GM23338 (cell line): ENCODE measurements at regions not wholly inside any gene's neighbourhood (a gene's known extent, or its start where the extent isn't known, plus 50 kb on each side); places are given as distances from the start of the nearest gene placed in this dataset.

Experiments used
- ATAC-seq: fragments of 200-7000 bp; cut with Tn5 transposase; 3 replicates; pipeline ENCODE4 v1.9.1; 2020
- DNase-seq: peaks from one replicate; pipeline ENCODE4 v3.0.0-alpha.2; 2015; ENCODE audit warnings: low spot score
- H2AFZ ChIP-seq: fragments of 200-600 bp; sonication (generic); 2 replicates; pipeline ENCODE4 v1.8.0; 2016; ENCODE audit warnings: antibody characterized with exemption, mild to moderate bottlenecking, moderate library complexity
- H3F3A ChIP-seq: fragments of 200-600 bp; sonication (generic); replicated peaks from 2 replicates; pipeline ENCODE4 v1.8.0; 2017; ENCODE audit warnings: antibody characterized with exemption, mixed run types, low read depth
- H3K27ac ChIP-seq: fragments of 200-600 bp; sonication (generic); 2 replicates; pipeline ENCODE4 v1.6.1; 2016; ENCODE audit warnings: low read depth
- H3K27me3 ChIP-seq: fragments of 200-600 bp; sonication (generic); 2 replicates; pipeline ENCODE4 v1.8.0; 2016; ENCODE audit warnings: mild to moderate bottlenecking, mixed run types, moderate library complexity; ENCODE audit not compliant: insufficient read depth
- H3K36me3 ChIP-seq: fragments of 200-600 bp; sonication (generic); 2 replicates; pipeline ENCODE4 v1.8.0; 2016; ENCODE audit warnings: mild to moderate bottlenecking; ENCODE audit not compliant: insufficient read depth
- H3K4me1 ChIP-seq: fragments of 200-600 bp; sonication (generic); 2 replicates; pipeline ENCODE4 v1.8.0; 2016; ENCODE audit warnings: mild to moderate bottlenecking, moderate library complexity; ENCODE audit not compliant: insufficient read depth
- H3K4me2 ChIP-seq: fragments of 200-600 bp; sonication (generic); 2 replicates; pipeline ENCODE4 v1.7.1; 2017; ENCODE audit warnings: mixed run types
- H3K4me3 ChIP-seq: fragments of 200-600 bp; sonication (generic); 2 replicates; pipeline ENCODE4 v1.6.1; 2016; ENCODE audit warnings: mixed run types
- H3K79me2 ChIP-seq: fragments of 200-600 bp; sonication (generic); replicated peaks from 2 replicates; pipeline ENCODE4 v1.8.0; 2017; ENCODE audit warnings: mild to moderate bottlenecking; ENCODE audit not compliant: insufficient read depth
- H3K9me2 ChIP-seq: fragments of 200-600 bp; sonication (generic); 2 replicates; pipeline ENCODE4 v1.8.0; 2017; ENCODE audit not compliant: insufficient read depth
- H4K20me1 ChIP-seq: fragments of 200-600 bp; sonication (generic); replicated peaks from 2 replicates; pipeline ENCODE4 v1.8.0; 2017; ENCODE audit warnings: mild to moderate bottlenecking; ENCODE audit not compliant: insufficient read depth
- H3K27ac Mint-ChIP-seq: 2 replicates; pipeline ENCODE4 v1.8.0; 2020; ENCODE audit warnings: inconsistent platforms, mild to moderate bottlenecking, moderate library complexity, mixed read lengths
- H3K27me3 Mint-ChIP-seq: 3 replicates; pipeline ENCODE4 v1.8.0; 2022; ENCODE audit warnings: low read depth, mild to moderate bottlenecking, moderate library complexity, mixed read lengths, inconsistent platforms; ENCODE audit not compliant: insufficient read depth, poor library complexity
- H3K36me3 Mint-ChIP-seq: 3 replicates; pipeline ENCODE4 v1.8.0; 2021; ENCODE audit warnings: low read depth, mild to moderate bottlenecking, inconsistent platforms, moderate library complexity, mixed read lengths
- H3K4me1 Mint-ChIP-seq: 3 replicates; pipeline ENCODE4 v1.8.0; 2020; ENCODE audit warnings: mild to moderate bottlenecking, inconsistent platforms, mixed read lengths
- H3K4me3 Mint-ChIP-seq: 3 replicates; pipeline ENCODE4 v1.8.0; 2021; ENCODE audit warnings: moderate library complexity, mild to moderate bottlenecking, inconsistent platforms, mixed read lengths
- H3K9me3 Mint-ChIP-seq: 3 replicates; pipeline ENCODE4 v1.8.0; 2020; ENCODE audit warnings: moderate library complexity, mild to moderate bottlenecking, inconsistent platforms, mixed read lengths
- CREB1 ChIP-seq: fragments of 250-450 bp; sonication (Bioruptor Pico); IDR thresholded peaks from 2 replicates; pipeline ENCODE4 v1.5.0; 2020; ENCODE audit warnings: low read depth, mild to moderate bottlenecking, moderate library complexity
- EZH2 ChIP-seq: fragments of 200-600 bp; sonication (generic); IDR thresholded peaks from one replicate; pipeline ENCODE4 v1.8.0; 2017; ENCODE audit warnings: antibody characterized with exemption, mild to moderate bottlenecking, low read depth; ENCODE audit not compliant: unreplicated experiment
- EZH2phosphoT487 ChIP-seq: fragments of 200-600 bp; sonication (generic); IDR thresholded peaks from one replicate; pipeline ENCODE4 v1.8.1; 2018; ENCODE audit warnings: antibody characterized with exemption; ENCODE audit not compliant: unreplicated experiment
- JUNB ChIP-seq: IDR thresholded peaks from one replicate; pipeline ENCODE4 v1.6.1; 2016; ENCODE audit warnings: antibody characterized with exemption; ENCODE audit not compliant: unreplicated experiment
- NANOG ChIP-seq: IDR thresholded peaks from 2 replicates; pipeline ENCODE4 v1.6.1; 2016; ENCODE audit warnings: antibody characterized with exemption, borderline replicate concordance
- POLR2AphosphoS5 ChIP-seq: IDR thresholded peaks from 2 replicates; pipeline ENCODE4 v1.6.1; 2016; ENCODE audit warnings: antibody characterized with exemption, low read depth
- STAT1 ChIP-seq: IDR thresholded peaks from one replicate; pipeline ENCODE4 v1.6.1; 2016; ENCODE audit warnings: antibody characterized with exemption; ENCODE audit not compliant: unreplicated experiment
- ZNF114 ChIP-seq: fragments of 250-450 bp; sonication (Bioruptor Pico); IDR thresholded peaks from 2 replicates; pipeline ENCODE4 v1.5.0; 2020; ENCODE audit warnings: mild to moderate bottlenecking, moderate library complexity
- ZNF331 ChIP-seq: fragments of 250-450 bp; sonication (Bioruptor Pico); IDR thresholded peaks from 2 replicates; pipeline ENCODE4 v1.5.0; 2020; ENCODE audit warnings: low read depth, mild to moderate bottlenecking, moderate library complexity
- TF ChIP-seq, protein P1 (sequence below): IDR thresholded peaks from 2 replicates; pipeline ENCODE4 v1.6.1; 2016; ENCODE audit warnings: antibody characterized with exemption
- TF ChIP-seq, protein P2 (sequence below), 2 experiments: fragments of 200-600 bp in 1 of 2; sonication (generic) in 1 of 2; conservative IDR thresholded peaks; 2 replicates each; pipeline versions ENCODE4 v1.5.1 to v1.6.1; 2016 to 2017; ENCODE audit warnings: antibody characterized with exemption in 2 of 2, low read depth in 2 of 2, mild to moderate bottlenecking in 2 of 2, moderate library complexity in 1 of 2
- TF ChIP-seq, protein P3 (sequence below): fragments of 250-450 bp; sonication (Bioruptor Pico); IDR thresholded peaks from 2 replicates; pipeline ENCODE4 v1.5.0; 2020; ENCODE audit warnings: mild to moderate bottlenecking, moderate library complexity
- TF ChIP-seq, protein P4 (sequence below): IDR thresholded peaks from one replicate; pipeline ENCODE4 v1.6.1; 2018; ENCODE audit warnings: antibody characterized with exemption; ENCODE audit not compliant: unreplicated experiment

DNA sequence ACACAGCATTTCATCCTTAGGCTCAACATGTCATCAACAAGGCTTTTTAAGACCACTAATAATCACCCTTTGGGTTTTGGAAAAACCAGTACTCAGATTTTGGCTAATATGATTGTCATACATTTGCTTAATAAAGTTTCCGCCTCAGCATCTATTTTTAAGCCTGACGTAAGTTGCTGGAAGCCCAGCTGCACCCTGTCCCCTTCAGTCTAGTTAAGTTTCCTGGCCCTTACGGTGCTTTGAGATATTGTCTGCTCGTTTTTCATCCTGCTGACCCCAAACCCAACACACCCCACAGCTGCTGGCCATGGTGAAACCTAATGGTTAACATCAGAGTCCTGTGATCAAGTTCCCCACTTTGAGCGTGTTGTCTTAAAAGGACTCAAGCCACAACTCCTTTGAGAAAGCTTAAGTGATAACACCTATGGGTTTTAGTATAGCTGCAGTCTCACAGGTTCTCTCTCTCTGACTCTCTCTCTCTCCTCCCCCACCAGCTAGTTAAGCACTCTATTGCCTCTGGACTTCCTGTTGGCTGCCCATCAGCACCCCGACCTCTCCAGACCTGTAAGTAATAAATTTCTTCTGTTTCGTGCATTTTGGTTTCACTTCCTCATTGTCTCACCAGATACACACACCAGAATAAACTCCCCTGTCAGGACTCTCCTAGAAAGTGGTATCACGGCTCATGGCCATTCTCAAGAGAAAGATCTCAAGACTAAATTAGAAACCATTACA is 802.0 kb downstream of the C6orf118 start:
- ATAC-seq (no peak), DNase-seq (peak; percentile 1)
- Histone ChIP-seq H3K4me1 (no peaks in the 10 kb centered on the region), H3K4me2 (no peak overlapping the region), H2AFZ (peak overlapping the region; percentile 39), H3K27me3 (no peaks in the 10 kb centered on the region), H3F3A (no peaks in the 10 kb centered on the region), H3K79me2 (no peaks in the 10 kb centered on the region), H3K36me3 (no peaks in the 10 kb centered on the region), H3K9me2 (no peaks in the 10 kb centered on the region; the same call in 1 of the 2 replicates), H4K20me1 (no peaks in the 10 kb centered on the region), H3K4me3 (no peak overlapping the region), H3K27ac (no peak overlapping the region)
- no peak overlapping the region for H3K27ac Mint-ChIP-seq
- no peaks in the 10 kb centered on the region for H3K27me3 Mint-ChIP-seq
- H3K4me1 Mint-ChIP-seq: no peaks in the 10 kb centered on the region
- no peak for TF ChIP-seq CREB1 (CRISPR knock-in tag)
- TF ChIP-seq, protein P1, sequence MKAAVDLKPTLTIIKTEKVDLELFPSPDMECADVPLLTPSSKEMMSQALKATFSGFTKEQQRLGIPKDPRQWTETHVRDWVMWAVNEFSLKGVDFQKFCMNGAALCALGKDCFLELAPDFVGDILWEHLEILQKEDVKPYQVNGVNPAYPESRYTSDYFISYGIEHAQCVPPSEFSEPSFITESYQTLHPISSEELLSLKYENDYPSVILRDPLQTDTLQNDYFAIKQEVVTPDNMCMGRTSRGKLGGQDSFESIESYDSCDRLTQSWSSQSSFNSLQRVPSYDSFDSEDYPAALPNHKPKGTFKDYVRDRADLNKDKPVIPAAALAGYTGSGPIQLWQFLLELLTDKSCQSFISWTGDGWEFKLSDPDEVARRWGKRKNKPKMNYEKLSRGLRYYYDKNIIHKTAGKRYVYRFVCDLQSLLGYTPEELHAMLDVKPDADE: no peak
- no peak for TF ChIP-seq EZH2phosphoT487
- TF ChIP-seq, protein P2, sequence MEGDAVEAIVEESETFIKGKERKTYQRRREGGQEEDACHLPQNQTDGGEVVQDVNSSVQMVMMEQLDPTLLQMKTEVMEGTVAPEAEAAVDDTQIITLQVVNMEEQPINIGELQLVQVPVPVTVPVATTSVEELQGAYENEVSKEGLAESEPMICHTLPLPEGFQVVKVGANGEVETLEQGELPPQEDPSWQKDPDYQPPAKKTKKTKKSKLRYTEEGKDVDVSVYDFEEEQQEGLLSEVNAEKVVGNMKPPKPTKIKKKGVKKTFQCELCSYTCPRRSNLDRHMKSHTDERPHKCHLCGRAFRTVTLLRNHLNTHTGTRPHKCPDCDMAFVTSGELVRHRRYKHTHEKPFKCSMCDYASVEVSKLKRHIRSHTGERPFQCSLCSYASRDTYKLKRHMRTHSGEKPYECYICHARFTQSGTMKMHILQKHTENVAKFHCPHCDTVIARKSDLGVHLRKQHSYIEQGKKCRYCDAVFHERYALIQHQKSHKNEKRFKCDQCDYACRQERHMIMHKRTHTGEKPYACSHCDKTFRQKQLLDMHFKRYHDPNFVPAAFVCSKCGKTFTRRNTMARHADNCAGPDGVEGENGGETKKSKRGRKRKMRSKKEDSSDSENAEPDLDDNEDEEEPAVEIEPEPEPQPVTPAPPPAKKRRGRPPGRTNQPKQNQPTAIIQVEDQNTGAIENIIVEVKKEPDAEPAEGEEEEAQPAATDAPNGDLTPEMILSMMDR (conservative IDR thresholded peaks at IDR 0.05; ENCODE audit: low read depth in 2 of 2): no peak
- TF ChIP-seq, protein P3, sequence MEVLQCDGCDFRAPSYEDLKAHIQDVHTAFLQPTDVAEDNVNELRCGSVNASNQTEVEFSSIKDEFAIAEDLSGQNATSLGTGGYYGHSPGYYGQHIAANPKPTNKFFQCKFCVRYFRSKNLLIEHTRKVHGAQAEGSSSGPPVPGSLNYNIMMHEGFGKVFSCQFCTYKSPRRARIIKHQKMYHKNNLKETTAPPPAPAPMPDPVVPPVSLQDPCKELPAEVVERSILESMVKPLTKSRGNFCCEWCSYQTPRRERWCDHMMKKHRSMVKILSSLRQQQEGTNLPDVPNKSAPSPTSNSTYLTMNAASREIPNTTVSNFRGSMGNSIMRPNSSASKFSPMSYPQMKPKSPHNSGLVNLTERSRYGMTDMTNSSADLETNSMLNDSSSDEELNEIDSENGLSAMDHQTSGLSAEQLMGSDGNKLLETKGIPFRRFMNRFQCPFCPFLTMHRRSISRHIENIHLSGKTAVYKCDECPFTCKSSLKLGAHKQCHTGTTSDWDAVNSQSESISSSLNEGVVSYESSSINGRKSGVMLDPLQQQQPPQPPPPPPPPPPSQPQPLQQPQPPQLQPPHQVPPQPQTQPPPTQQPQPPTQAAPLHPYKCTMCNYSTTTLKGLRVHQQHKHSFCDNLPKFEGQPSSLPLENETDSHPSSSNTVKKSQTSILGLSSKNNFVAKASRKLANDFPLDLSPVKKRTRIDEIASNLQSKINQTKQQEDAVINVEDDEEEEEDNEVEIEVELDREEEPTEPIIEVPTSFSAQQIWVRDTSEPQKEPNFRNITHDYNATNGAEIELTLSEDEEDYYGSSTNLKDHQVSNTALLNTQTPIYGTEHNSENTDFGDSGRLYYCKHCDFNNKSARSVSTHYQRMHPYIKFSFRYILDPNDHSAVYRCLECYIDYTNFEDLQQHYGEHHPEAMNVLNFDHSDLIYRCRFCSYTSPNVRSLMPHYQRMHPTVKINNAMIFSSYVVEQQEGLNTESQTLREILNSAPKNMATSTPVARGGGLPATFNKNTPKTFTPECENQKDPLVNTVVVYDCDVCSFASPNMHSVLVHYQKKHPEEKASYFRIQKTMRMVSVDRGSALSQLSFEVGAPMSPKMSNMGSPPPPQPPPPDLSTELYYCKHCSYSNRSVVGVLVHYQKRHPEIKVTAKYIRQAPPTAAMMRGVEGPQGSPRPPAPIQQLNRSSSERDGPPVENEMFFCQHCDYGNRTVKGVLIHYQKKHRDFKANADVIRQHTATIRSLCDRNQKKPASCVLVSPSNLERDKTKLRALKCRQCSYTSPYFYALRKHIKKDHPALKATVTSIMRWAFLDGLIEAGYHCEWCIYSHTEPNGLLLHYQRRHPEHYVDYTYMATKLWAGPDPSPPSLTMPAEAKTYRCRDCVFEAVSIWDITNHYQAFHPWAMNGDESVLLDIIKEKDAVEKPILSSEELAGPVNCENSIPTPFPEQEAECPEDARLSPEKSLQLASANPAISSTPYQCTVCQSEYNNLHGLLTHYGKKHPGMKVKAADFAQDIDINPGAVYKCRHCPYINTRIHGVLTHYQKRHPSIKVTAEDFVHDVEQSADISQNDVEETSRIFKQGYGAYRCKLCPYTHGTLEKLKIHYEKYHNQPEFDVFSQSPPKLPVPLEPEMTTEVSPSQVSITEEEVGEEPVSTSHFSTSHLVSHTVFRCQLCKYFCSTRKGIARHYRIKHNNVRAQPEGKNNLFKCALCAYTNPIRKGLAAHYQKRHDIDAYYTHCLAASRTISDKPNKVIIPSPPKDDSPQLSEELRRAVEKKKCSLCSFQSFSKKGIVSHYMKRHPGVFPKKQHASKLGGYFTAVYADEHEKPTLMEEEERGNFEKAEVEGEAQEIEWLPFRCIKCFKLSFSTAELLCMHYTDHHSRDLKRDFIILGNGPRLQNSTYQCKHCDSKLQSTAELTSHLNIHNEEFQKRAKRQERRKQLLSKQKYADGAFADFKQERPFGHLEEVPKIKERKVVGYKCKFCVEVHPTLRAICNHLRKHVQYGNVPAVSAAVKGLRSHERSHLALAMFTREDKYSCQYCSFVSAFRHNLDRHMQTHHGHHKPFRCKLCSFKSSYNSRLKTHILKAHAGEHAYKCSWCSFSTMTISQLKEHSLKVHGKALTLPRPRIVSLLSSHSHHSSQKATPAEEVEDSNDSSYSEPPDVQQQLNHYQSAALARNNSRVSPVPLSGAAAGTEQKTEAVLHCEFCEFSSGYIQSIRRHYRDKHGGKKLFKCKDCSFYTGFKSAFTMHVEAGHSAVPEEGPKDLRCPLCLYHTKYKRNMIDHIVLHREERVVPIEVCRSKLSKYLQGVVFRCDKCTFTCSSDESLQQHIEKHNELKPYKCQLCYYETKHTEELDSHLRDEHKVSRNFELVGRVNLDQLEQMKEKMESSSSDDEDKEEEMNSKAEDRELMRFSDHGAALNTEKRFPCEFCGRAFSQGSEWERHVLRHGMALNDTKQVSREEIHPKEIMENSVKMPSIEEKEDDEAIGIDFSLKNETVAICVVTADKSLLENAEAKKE (CRISPR knock-in tag): no peak
- TF ChIP-seq ZNF331 (CRISPR knock-in tag): no peak
- TF ChIP-seq, protein P4, sequence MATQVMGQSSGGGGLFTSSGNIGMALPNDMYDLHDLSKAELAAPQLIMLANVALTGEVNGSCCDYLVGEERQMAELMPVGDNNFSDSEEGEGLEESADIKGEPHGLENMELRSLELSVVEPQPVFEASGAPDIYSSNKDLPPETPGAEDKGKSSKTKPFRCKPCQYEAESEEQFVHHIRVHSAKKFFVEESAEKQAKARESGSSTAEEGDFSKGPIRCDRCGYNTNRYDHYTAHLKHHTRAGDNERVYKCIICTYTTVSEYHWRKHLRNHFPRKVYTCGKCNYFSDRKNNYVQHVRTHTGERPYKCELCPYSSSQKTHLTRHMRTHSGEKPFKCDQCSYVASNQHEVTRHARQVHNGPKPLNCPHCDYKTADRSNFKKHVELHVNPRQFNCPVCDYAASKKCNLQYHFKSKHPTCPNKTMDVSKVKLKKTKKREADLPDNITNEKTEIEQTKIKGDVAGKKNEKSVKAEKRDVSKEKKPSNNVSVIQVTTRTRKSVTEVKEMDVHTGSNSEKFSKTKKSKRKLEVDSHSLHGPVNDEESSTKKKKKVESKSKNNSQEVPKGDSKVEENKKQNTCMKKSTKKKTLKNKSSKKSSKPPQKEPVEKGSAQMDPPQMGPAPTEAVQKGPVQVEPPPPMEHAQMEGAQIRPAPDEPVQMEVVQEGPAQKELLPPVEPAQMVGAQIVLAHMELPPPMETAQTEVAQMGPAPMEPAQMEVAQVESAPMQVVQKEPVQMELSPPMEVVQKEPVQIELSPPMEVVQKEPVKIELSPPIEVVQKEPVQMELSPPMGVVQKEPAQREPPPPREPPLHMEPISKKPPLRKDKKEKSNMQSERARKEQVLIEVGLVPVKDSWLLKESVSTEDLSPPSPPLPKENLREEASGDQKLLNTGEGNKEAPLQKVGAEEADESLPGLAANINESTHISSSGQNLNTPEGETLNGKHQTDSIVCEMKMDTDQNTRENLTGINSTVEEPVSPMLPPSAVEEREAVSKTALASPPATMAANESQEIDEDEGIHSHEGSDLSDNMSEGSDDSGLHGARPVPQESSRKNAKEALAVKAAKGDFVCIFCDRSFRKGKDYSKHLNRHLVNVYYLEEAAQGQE: no peak
- no peak for TF ChIP-seq STAT1
- TF ChIP-seq NANOG: no peak
- TF ChIP-seq EZH2: no peak
- no peak for TF ChIP-seq JUNB
- TF ChIP-seq ZNF114 (CRISPR knock-in tag): no peak
- TF ChIP-seq POLR2AphosphoS5: no peak
- no peak overlapping the region for H3K4me3 Mint-ChIP-seq
- peaks cover 9% of the 10 kb centered on the region; the same call in 2 of the 3 replicates for H3K36me3 Mint-ChIP-seq
- H3K9me3 Mint-ChIP-seq: peaks cover 3% of the 10 kb centered on the region; the same call in 1 of the 3 replicates
